Mammary epithelial cell (primary cell): ENCODE measurements at regions not wholly inside any gene's neighbourhood (a gene's known extent, or its start where the extent isn't known, plus 50 kb on each side); places are given as distances from the start of the nearest gene placed in this dataset.

Source experiments
- EZH2 ChIP-seq: IDR thresholded peaks from 2 replicates; pipeline ENCODE4 v1.6.1; 2012; ENCODE audit warnings: low read length, inconsistent platforms, borderline replicate concordance
- TF ChIP-seq, protein P1 (sequence below), 2 donors: IDR thresholded peaks in 1 of 2; conservative IDR thresholded peaks in 1 of 2; 2 replicates each; pipeline ENCODE4 v1.5.1; 2011 to 2012; ENCODE audit warnings: inconsistent platforms in 2 of 2, low read length in 2 of 2, mild to moderate bottlenecking in 2 of 2, control low read depth in 1 of 2, low read depth in 1 of 2; ENCODE audit not compliant: insufficient read depth in 1 of 2; ENCODE audit errors: extremely low read depth in 1 of 2

GRCh38 chr7:69012149-69012548 is 586.1 kb upstream of the AUTS2 start:
- TF ChIP-seq, protein P1, sequence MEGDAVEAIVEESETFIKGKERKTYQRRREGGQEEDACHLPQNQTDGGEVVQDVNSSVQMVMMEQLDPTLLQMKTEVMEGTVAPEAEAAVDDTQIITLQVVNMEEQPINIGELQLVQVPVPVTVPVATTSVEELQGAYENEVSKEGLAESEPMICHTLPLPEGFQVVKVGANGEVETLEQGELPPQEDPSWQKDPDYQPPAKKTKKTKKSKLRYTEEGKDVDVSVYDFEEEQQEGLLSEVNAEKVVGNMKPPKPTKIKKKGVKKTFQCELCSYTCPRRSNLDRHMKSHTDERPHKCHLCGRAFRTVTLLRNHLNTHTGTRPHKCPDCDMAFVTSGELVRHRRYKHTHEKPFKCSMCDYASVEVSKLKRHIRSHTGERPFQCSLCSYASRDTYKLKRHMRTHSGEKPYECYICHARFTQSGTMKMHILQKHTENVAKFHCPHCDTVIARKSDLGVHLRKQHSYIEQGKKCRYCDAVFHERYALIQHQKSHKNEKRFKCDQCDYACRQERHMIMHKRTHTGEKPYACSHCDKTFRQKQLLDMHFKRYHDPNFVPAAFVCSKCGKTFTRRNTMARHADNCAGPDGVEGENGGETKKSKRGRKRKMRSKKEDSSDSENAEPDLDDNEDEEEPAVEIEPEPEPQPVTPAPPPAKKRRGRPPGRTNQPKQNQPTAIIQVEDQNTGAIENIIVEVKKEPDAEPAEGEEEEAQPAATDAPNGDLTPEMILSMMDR (conservative IDR thresholded peaks at IDR 0.05 in 1 of 2, IDR thresholded peaks at IDR 0.05 in 1 of 2; ENCODE audit: extremely low read depth in 1 of 2, insufficient read depth in 1 of 2, low read depth in 1 of 2, low read length in 2 of 2), result no peak
- TF ChIP-seq EZH2, result no peak
